ENCODE measurements at regions not wholly inside any gene's neighbourhood (a gene's known extent, or its start where the extent isn't known, plus 50 kb on each side); places are given as distances from the start of the nearest gene placed in this dataset.

- TF ChIP-seq CTCF (IDR thresholded peaks at IDR 0.05), result no peak
- TF ChIP-seq EZH2phosphoT487 (IDR thresholded peaks at IDR 0.05), result no peak
- no peak for TF ChIP-seq EZH2 (IDR thresholded peaks at IDR 0.05)
Measured at GRCh38 chrX:94977562-94977961, 1303.6 kb downstream of the FAM133A start.

Data from neural progenitor cell (in vitro differentiated cells).